Astrocyte (in vitro differentiated cells and primary cell): ENCODE measurements at regions not wholly inside any gene's neighbourhood (a gene's known extent, or its start where the extent isn't known, plus 50 kb on each side); places are given as distances from the start of the nearest gene placed in this dataset.

Experiments used
- DNase-seq: peaks from one replicate; pipeline ENCODE4 v3.0.0-alpha.2; 2010; ENCODE audit warnings: low read depth
- FAIRE-seq: peaks from 2 replicates; lab custom pipeline; 2011; peaks lifted over from hg19 to GRCh38; lab: Jason Lieb, UNC
- H2AFZ ChIP-seq: 2 replicates; pipeline ENCODE4 v1.6.0; 2012; ENCODE audit warnings: low read depth, low read length, inconsistent platforms
- H3K27ac ChIP-seq: 2 replicates; pipeline ENCODE4 v1.5.1; 2011; ENCODE audit warnings: low read depth, low read length, inconsistent platforms
- H3K27me3 ChIP-seq: 2 replicates; pipeline ENCODE4 v1.6.0; 2011; ENCODE audit warnings: low read length, inconsistent platforms; ENCODE audit not compliant: insufficient read depth
- H3K36me3 ChIP-seq: 2 replicates; pipeline ENCODE4 v1.5.1; 2011; ENCODE audit warnings: low read length, inconsistent platforms; ENCODE audit not compliant: insufficient read depth
- H3K4me1 ChIP-seq: 2 replicates; pipeline ENCODE4 v1.5.1; 2011; ENCODE audit warnings: low read length, inconsistent platforms; ENCODE audit not compliant: insufficient read depth
- H3K4me2 ChIP-seq: 2 replicates; pipeline ENCODE4 v1.6.0; 2012; ENCODE audit warnings: low read length, inconsistent platforms
- H3K4me3 ChIP-seq: 2 replicates; pipeline ENCODE4 v1.5.1; 2011; ENCODE audit warnings: low read depth, mild to moderate bottlenecking, low read length, inconsistent platforms; ENCODE audit not compliant: insufficient read depth
- H3K79me2 ChIP-seq: 2 replicates; pipeline ENCODE4 v1.6.0; 2012; ENCODE audit warnings: mild to moderate bottlenecking, low read length, inconsistent platforms; ENCODE audit not compliant: insufficient read depth
- H3K9ac ChIP-seq: 2 replicates; pipeline ENCODE4 v1.6.0; 2012; ENCODE audit warnings: mild to moderate bottlenecking, low read length, inconsistent platforms
- H3K9me3 ChIP-seq: 2 replicates; pipeline ENCODE4 v1.5.1; 2012; ENCODE audit warnings: low read depth, mild to moderate bottlenecking, low read length, inconsistent platforms; ENCODE audit not compliant: insufficient read depth
- H4K20me1 ChIP-seq: 2 replicates; pipeline ENCODE4 v1.6.0; 2012; ENCODE audit warnings: low read length, inconsistent platforms; ENCODE audit not compliant: insufficient read depth
- H3K27ac Mint-ChIP-seq: one replicate; pipeline ENCODE4 v1.8.0; 2021; ENCODE audit warnings: mild to moderate bottlenecking, mixed read lengths; ENCODE audit not compliant: unreplicated experiment
- H3K27me3 Mint-ChIP-seq: one replicate; pipeline ENCODE4 v1.8.0; 2021; ENCODE audit warnings: low read depth, mixed read lengths; ENCODE audit not compliant: unreplicated experiment
- H3K36me3 Mint-ChIP-seq: one replicate; pipeline ENCODE4 v1.8.0; 2021; ENCODE audit warnings: low read depth, mixed read lengths; ENCODE audit not compliant: unreplicated experiment
- H3K4me1 Mint-ChIP-seq: one replicate; pipeline ENCODE4 v1.8.0; 2021; ENCODE audit warnings: low read depth, mixed read lengths; ENCODE audit not compliant: unreplicated experiment
- H3K4me3 Mint-ChIP-seq: one replicate; pipeline ENCODE4 v1.8.0; 2021; ENCODE audit warnings: mild to moderate bottlenecking, moderate library complexity, mixed read lengths; ENCODE audit not compliant: unreplicated experiment
- H3K9me3 Mint-ChIP-seq: one replicate; pipeline ENCODE4 v1.8.0; 2021; ENCODE audit warnings: mild to moderate bottlenecking, mixed read lengths; ENCODE audit not compliant: unreplicated experiment
- EZH2 ChIP-seq: IDR thresholded peaks from 2 replicates; pipeline ENCODE4 v1.6.1; 2012; ENCODE audit warnings: mild to moderate bottlenecking, low read length, inconsistent platforms; ENCODE audit not compliant: insufficient read depth
- TF ChIP-seq, protein P1 (sequence below): IDR thresholded peaks from 2 replicates; pipeline ENCODE4 v1.5.1; 2011; ENCODE audit warnings: low read depth, mild to moderate bottlenecking, inconsistent platforms, low read length, moderate library complexity; ENCODE audit not compliant: insufficient read depth

DNA sequence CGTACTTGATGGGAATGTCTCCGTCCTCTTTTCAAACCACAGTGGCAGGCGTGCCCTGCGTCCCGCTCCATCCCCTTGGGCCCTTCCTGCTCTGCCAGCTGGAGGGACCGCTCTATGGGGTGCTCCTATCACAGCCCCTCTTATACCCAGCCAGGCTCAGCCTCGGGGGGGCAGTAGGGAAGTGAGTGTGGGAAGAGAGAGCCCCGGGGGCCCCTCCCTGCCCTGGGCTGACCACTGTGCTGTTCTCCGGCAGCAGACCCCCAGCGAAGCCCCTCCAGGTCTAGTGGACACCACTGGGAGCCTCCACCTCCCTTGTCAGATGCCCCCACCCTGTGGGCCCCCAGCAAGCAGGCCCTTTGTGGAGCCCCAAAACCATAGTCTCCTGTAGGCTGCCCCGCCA lies 572.5 kb downstream of the BRD1 start:
- Mint-ChIP-seq H3K27ac (no peak overlapping the region), H3K27me3 (peaks cover 24% of the 10 kb centered on the region), H3K4me3 (no peak overlapping the region), H3K9me3 (no peaks in the 10 kb centered on the region), H3K36me3 (no peaks in the 10 kb centered on the region), H3K4me1 (no peaks in the 10 kb centered on the region)
- no peaks in the 10 kb centered on the region for H4K20me1 ChIP-seq
- H3K36me3 ChIP-seq = no peaks in the 10 kb centered on the region
- H3K4me1 ChIP-seq = no peaks in the 10 kb centered on the region
- no peak overlapping the region for H3K4me2 ChIP-seq
- no peak overlapping the region for H3K9ac ChIP-seq
- H3K27me3 ChIP-seq = no peaks in the 10 kb centered on the region
- no peak overlapping the region for H3K27ac ChIP-seq
- TF ChIP-seq EZH2 = no peak
- TF ChIP-seq, protein P1, sequence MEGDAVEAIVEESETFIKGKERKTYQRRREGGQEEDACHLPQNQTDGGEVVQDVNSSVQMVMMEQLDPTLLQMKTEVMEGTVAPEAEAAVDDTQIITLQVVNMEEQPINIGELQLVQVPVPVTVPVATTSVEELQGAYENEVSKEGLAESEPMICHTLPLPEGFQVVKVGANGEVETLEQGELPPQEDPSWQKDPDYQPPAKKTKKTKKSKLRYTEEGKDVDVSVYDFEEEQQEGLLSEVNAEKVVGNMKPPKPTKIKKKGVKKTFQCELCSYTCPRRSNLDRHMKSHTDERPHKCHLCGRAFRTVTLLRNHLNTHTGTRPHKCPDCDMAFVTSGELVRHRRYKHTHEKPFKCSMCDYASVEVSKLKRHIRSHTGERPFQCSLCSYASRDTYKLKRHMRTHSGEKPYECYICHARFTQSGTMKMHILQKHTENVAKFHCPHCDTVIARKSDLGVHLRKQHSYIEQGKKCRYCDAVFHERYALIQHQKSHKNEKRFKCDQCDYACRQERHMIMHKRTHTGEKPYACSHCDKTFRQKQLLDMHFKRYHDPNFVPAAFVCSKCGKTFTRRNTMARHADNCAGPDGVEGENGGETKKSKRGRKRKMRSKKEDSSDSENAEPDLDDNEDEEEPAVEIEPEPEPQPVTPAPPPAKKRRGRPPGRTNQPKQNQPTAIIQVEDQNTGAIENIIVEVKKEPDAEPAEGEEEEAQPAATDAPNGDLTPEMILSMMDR = no peak
- no peak for DNase-seq
- no peak for FAIRE-seq
- peaks cover 14% of the 10 kb centered on the region for H3K9me3 ChIP-seq
- H3K4me3 ChIP-seq = no peak overlapping the region
- no peak overlapping the region for H2AFZ ChIP-seq
- no peaks in the 10 kb centered on the region for H3K79me2 ChIP-seq

DNA sequence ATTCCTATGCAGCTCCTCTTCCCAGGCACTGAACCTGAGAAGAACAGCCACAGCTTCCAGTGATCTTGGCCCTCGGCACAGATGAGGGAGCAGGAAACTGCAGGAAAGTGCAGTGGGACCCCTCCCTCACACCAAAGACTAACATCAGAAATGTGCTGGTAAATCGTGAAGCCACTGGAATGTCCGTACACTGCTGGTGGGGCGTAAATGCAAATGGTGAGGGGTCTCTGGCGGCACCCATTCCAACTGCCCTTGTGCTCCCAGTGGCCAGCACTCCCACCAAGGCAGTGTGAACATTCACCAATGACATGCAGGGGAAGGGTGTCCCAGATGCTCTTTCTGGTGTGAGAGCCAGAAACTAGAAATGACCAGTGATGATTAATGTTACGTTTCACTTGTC lies 574.0 kb downstream of the BRD1 start:
- no peak overlapping the region for H2AFZ ChIP-seq
- H3K27me3 Mint-ChIP-seq = peaks cover 15% of the 10 kb centered on the region
- H3K4me2 ChIP-seq = no peak overlapping the region
- no peaks in the 10 kb centered on the region for H3K4me1 Mint-ChIP-seq
- H3K36me3 Mint-ChIP-seq = no peaks in the 10 kb centered on the region
- no peaks in the 10 kb centered on the region for H3K79me2 ChIP-seq
- no peaks in the 10 kb centered on the region for H3K27me3 ChIP-seq
- H3K36me3 ChIP-seq = no peaks in the 10 kb centered on the region
- no peak overlapping the region for H3K9ac ChIP-seq
- FAIRE-seq = no peak
- H3K9me3 ChIP-seq = peaks cover 9% of the 10 kb centered on the region
- no peak overlapping the region for H3K4me3 Mint-ChIP-seq
- TF ChIP-seq, protein P1 = no peak
- no peak for TF ChIP-seq EZH2
- no peak overlapping the region for H3K27ac Mint-ChIP-seq
- H4K20me1 ChIP-seq = no peaks in the 10 kb centered on the region
- no peak overlapping the region for H3K4me3 ChIP-seq
- H3K4me1 ChIP-seq = no peaks in the 10 kb centered on the region
- no peak overlapping the region for H3K27ac ChIP-seq
- no peak for DNase-seq
- H3K9me3 Mint-ChIP-seq = no peaks in the 10 kb centered on the region

DNA sequence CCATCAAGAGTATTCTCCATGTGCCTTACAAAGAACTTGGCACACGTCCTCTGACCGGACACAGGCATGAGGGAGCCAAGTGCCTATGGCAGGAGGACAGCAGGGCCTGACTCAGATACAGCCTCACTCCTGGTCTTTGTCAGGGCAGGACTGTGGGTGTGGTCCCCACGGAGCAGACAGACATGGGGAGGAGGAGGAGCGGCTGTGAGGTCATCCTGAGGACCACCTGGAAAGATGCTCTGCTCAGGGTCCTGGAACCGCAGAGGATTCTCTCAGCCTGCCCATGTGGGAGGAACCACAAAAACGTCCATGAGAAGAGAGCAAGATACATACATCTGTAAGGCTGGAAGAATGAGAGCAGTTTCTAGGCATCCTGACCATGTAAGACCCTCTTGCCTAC lies 576.3 kb downstream of the BRD1 start:
- no peak for FAIRE-seq
- no peak for TF ChIP-seq EZH2
- TF ChIP-seq, protein P1 = no peak
- DNase-seq = no peak
- Histone ChIP-seq H3K9me3 (peaks cover 9% of the 10 kb centered on the region), H2AFZ (no peak overlapping the region), H3K27me3 (no peaks in the 10 kb centered on the region), H3K79me2 (no peaks in the 10 kb centered on the region), H4K20me1 (no peaks in the 10 kb centered on the region), H3K4me2 (no peak overlapping the region), H3K9ac (no peak overlapping the region), H3K4me3 (no peak overlapping the region), H3K4me1 (no peaks in the 10 kb centered on the region), H3K36me3 (no peaks in the 10 kb centered on the region), H3K27ac (no peak overlapping the region)
- Mint-ChIP-seq H3K27me3 (peaks cover 19% of the 10 kb centered on the region), H3K9me3 (no peaks in the 10 kb centered on the region), H3K4me1 (no peaks in the 10 kb centered on the region), H3K27ac (no peak overlapping the region), H3K36me3 (no peaks in the 10 kb centered on the region), H3K4me3 (no peak overlapping the region)
